ENCODE measurements at regions not wholly inside any gene's neighbourhood (a gene's known extent, or its start where the extent isn't known, plus 50 kb on each side); places are given as distances from the start of the nearest gene placed in this dataset.

DNA sequence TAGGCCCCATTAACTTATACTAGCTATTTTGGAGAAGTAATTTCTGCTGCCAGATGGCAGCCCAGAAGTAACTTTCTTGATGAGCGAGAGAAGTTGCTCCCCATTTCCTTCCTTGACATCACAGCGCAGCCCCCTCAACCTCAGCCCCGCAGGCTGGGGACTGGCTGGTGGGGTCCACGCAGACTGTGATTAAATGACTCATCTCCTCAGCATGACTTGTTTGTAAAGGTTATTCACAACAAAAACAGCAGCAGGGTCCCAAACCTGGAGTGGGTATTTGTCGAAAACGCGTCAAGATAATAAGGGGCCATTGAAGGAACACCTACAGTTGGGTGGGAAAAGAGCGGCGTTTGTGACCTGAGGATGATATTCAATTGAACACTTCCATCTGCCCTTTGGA lies 120.6 kb downstream of the TXNL1 start:
- WGBS (ENCODE audit: extremely low coverage, insufficient read length, low lambda C conversion rate) = no CpG with 5 or more reads among the region's 9 CpGs
- Mint-ChIP-seq H3K27me3 (ENCODE audit: low read depth) (no peaks in the 10 kb centered on the region), H3K36me3 (ENCODE audit: insufficient read depth in 1 of 3, low read depth in 3 of 3) (no peaks in the 10 kb centered on the region), H3K27ac (no peak overlapping the region), H3K4me1 (peaks cover 5 to 7% of the 10 kb centered on the region in 2 experiments; a peak in 3 of 4 replicates), H3K4me3 (no peak overlapping the region), H3K9me3 (no peaks in the 10 kb centered on the region; a peak in 1 of 5 replicates)
- Histone ChIP-seq H3K23ac (ENCODE audit: insufficient read length, low read depth, low read length) (no peak overlapping the region), H3K27ac (ENCODE audit: insufficient read length, low read depth, low read length) (no peak overlapping the region), H4K91ac (ENCODE audit: insufficient read length, low read depth, low read length) (no peak overlapping the region), H3K9ac (ENCODE audit: extremely low read depth, insufficient read length, low read length) (no peak overlapping the region), H2BK5ac (ENCODE audit: insufficient read length, low read length) (no peak overlapping the region), H3K4ac (ENCODE audit: low read depth, low read length) (no peak overlapping the region), H3K14ac (ENCODE audit: insufficient read depth, low read length) (no peak overlapping the region), H3K18ac (ENCODE audit: insufficient read length, low read depth, low read length) (no peak overlapping the region), H2BK15ac (ENCODE audit: low read depth, low read length) (no peak overlapping the region), H2AFZ (ENCODE audit: low read length) (no peak overlapping the region), H3K9me3 (ENCODE audit: control insufficient read depth, low read depth, low read length) (no peaks in the 10 kb centered on the region), H2AK5ac (ENCODE audit: insufficient read length, low read length) (no peak overlapping the region), H3K4me2 (ENCODE audit: insufficient read depth, insufficient read length, low read length) (no peak overlapping the region), H3K79me1 (ENCODE audit: insufficient read depth, low read depth, low read length, poor library complexity, severe bottlenecking) (no peaks in the 10 kb centered on the region), H3K56ac (ENCODE audit: insufficient read length, low read depth, low read length) (no peak overlapping the region), H3K79me2 (ENCODE audit: insufficient read depth, low read length) (no peaks in the 10 kb centered on the region), H2BK12ac (ENCODE audit: insufficient read length, low read depth, low read length) (no peak overlapping the region), H3K27me3 (ENCODE audit: insufficient read depth, low read length) (no peaks in the 10 kb centered on the region), H3T11ph (ENCODE audit: low read length) (no peak overlapping the region), H3K23me2 (ENCODE audit: insufficient read length, low read depth, low read length, poor library complexity, severe bottlenecking) (no peaks in the 10 kb centered on the region), H4K20me1 (ENCODE audit: control insufficient read depth, insufficient read depth, insufficient read length) (no peaks in the 10 kb centered on the region), H4K5ac (ENCODE audit: insufficient read length, low read depth, low read length) (no peak overlapping the region), H4K8ac (replicated peaks; ENCODE audit: insufficient read length, low read depth, low read length) (no peak overlapping the region), H2BK120ac (ENCODE audit: low read depth, low read length, poor library complexity, severe bottlenecking) (no peak overlapping the region), H3K4me1 (ENCODE audit: insufficient read depth, low read length) (no peaks in the 10 kb centered on the region), H2BK20ac (ENCODE audit: low read depth, low read length, poor library complexity, severe bottlenecking) (no peak overlapping the region)
- TF ChIP-seq, protein P1, sequence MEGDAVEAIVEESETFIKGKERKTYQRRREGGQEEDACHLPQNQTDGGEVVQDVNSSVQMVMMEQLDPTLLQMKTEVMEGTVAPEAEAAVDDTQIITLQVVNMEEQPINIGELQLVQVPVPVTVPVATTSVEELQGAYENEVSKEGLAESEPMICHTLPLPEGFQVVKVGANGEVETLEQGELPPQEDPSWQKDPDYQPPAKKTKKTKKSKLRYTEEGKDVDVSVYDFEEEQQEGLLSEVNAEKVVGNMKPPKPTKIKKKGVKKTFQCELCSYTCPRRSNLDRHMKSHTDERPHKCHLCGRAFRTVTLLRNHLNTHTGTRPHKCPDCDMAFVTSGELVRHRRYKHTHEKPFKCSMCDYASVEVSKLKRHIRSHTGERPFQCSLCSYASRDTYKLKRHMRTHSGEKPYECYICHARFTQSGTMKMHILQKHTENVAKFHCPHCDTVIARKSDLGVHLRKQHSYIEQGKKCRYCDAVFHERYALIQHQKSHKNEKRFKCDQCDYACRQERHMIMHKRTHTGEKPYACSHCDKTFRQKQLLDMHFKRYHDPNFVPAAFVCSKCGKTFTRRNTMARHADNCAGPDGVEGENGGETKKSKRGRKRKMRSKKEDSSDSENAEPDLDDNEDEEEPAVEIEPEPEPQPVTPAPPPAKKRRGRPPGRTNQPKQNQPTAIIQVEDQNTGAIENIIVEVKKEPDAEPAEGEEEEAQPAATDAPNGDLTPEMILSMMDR (conservative IDR thresholded peaks at IDR 0.05) = no peak
- DNase-seq = no peak
